MM.1S (cell line): ENCODE measurements at regions not wholly inside any gene's neighbourhood (a gene's known extent, or its start where the extent isn't known, plus 50 kb on each side); places are given as distances from the start of the nearest gene placed in this dataset.

ENCODE experiments used
- DNase-seq: peaks from one replicate; pipeline ENCODE4 v3.0.0-alpha.2; 2015
- H2AFZ ChIP-seq: fragments of 300-600 bp; sonication (generic); 2 replicates; pipeline ENCODE4 v1.6.0; 2016; ENCODE audit warnings: antibody characterized with exemption, low read length
- H3F3A ChIP-seq: fragments of 300-600 bp; sonication (generic); 2 replicates; pipeline ENCODE4 v1.6.1; 2016; ENCODE audit warnings: mild to moderate bottlenecking, antibody characterized with exemption, low read length, moderate library complexity, mixed read lengths; ENCODE audit not compliant: insufficient read depth
- H3K27ac ChIP-seq: fragments of 300-600 bp; sonication (generic); 2 replicates; pipeline ENCODE4 v1.5.1; 2016; ENCODE audit warnings: mild to moderate bottlenecking, low read length
- H3K27me3 ChIP-seq: fragments of 300-600 bp; sonication (generic); replicated peaks from 2 replicates; pipeline ENCODE4 v1.6.0; 2016; ENCODE audit warnings: low read length; ENCODE audit not compliant: insufficient read depth
- H3K36me3 ChIP-seq: fragments of 300-600 bp; sonication (generic); replicated peaks from 2 replicates; pipeline ENCODE4 v1.6.1; 2016; ENCODE audit warnings: mild to moderate bottlenecking, low read length, mixed read lengths; ENCODE audit not compliant: insufficient read depth
- H3K4me1 ChIP-seq: fragments of 300-600 bp; sonication (generic); 2 replicates; pipeline ENCODE4 v1.6.1; 2016; ENCODE audit warnings: low read length, mixed read lengths
- H3K4me2 ChIP-seq: fragments of 300-600 bp; sonication (generic); 2 replicates; pipeline ENCODE4 v1.6.0; 2016; ENCODE audit warnings: low read depth, low read length
- H3K4me3 ChIP-seq: fragments of 300-600 bp; sonication (generic); 2 replicates; pipeline ENCODE4 v1.5.1; 2016; ENCODE audit warnings: low read length, mixed read lengths
- H3K79me2 ChIP-seq: fragments of 300-600 bp; sonication (generic); 2 replicates; pipeline ENCODE4 v1.6.1; 2016; ENCODE audit warnings: mixed run types, low read length, mixed read lengths
- H3K9ac ChIP-seq: fragments of 300-600 bp; sonication (generic); 2 replicates; pipeline ENCODE4 v1.6.1; 2016; ENCODE audit warnings: low read length, mixed read lengths
- H3K9me2 ChIP-seq: fragments of 300-600 bp; sonication (generic); replicated peaks from 2 replicates; pipeline ENCODE4 v1.6.1; 2016; ENCODE audit warnings: mild to moderate bottlenecking, low read length, mixed read lengths; ENCODE audit not compliant: insufficient read depth
- H3K9me3 ChIP-seq: fragments of 300-600 bp; sonication (generic); replicated peaks from 2 replicates; pipeline ENCODE4 v1.6.1; 2016; ENCODE audit warnings: mild to moderate bottlenecking, low read length, mixed read lengths; ENCODE audit not compliant: insufficient read depth
- H4K20me1 ChIP-seq: fragments of 300-600 bp; sonication (generic); 2 replicates; pipeline ENCODE4 v1.6.1; 2016; ENCODE audit warnings: mild to moderate bottlenecking, low read length, moderate library complexity, mixed read lengths; ENCODE audit not compliant: insufficient read depth
- EZH2 ChIP-seq: fragments of 300-600 bp; sonication (generic); optimal IDR thresholded peaks from 2 replicates; pipeline ENCODE3; 2017; ENCODE audit warnings: low read depth, mild to moderate bottlenecking, antibody characterized with exemption, low read length, mixed read lengths
- EZH2phosphoT487 ChIP-seq: fragments of 300-600 bp; sonication (generic); IDR thresholded peaks from 2 replicates; pipeline ENCODE4 v1.6.1; 2018; ENCODE audit warnings: antibody characterized with exemption, low read length
- TF ChIP-seq, protein P1 (sequence below): fragments of 300-600 bp; sonication (generic); IDR thresholded peaks from 2 replicates; pipeline ENCODE4 v1.5.1; 2016; ENCODE audit warnings: antibody characterized with exemption, low read length, mixed read lengths

DNA sequence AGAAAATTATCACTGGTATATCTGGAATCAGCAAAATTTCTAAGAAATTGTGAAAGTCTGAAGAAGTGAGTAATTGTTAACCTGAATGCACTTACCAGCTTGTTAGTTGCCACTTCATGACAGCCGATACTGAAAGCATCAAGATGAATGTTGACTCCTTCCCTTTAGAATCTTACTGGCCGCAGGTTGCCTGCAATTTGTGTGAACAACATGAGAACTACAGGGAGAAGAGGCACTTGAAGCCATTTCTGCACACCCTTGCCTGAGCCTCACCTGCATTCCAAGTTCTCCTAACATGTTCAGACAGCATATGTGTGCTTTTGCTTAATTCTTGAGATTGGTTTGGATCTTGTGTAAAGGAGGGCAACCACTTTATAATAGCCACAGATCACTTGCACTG, 59.2 kb upstream of the SSX2IP start:
- Histone ChIP-seq H3F3A (no peaks in the 10 kb centered on the region), H3K4me3 (no peak overlapping the region), H3K4me1 (no peaks in the 10 kb centered on the region), H2AFZ (no peak overlapping the region), H4K20me1 (no peaks in the 10 kb centered on the region), H3K79me2 (no peaks in the 10 kb centered on the region), H3K27ac (no peak overlapping the region), H3K4me2 (no peak overlapping the region), H3K9me3 (no peaks in the 10 kb centered on the region), H3K27me3 (no peaks in the 10 kb centered on the region), H3K9me2 (no peaks in the 10 kb centered on the region), H3K36me3 (no peaks in the 10 kb centered on the region), H3K9ac (no peak overlapping the region)
- TF ChIP-seq EZH2phosphoT487, result no peak
- TF ChIP-seq, protein P1, sequence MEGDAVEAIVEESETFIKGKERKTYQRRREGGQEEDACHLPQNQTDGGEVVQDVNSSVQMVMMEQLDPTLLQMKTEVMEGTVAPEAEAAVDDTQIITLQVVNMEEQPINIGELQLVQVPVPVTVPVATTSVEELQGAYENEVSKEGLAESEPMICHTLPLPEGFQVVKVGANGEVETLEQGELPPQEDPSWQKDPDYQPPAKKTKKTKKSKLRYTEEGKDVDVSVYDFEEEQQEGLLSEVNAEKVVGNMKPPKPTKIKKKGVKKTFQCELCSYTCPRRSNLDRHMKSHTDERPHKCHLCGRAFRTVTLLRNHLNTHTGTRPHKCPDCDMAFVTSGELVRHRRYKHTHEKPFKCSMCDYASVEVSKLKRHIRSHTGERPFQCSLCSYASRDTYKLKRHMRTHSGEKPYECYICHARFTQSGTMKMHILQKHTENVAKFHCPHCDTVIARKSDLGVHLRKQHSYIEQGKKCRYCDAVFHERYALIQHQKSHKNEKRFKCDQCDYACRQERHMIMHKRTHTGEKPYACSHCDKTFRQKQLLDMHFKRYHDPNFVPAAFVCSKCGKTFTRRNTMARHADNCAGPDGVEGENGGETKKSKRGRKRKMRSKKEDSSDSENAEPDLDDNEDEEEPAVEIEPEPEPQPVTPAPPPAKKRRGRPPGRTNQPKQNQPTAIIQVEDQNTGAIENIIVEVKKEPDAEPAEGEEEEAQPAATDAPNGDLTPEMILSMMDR, result no peak
- TF ChIP-seq EZH2, result no peak
- no peak for DNase-seq

DNA sequence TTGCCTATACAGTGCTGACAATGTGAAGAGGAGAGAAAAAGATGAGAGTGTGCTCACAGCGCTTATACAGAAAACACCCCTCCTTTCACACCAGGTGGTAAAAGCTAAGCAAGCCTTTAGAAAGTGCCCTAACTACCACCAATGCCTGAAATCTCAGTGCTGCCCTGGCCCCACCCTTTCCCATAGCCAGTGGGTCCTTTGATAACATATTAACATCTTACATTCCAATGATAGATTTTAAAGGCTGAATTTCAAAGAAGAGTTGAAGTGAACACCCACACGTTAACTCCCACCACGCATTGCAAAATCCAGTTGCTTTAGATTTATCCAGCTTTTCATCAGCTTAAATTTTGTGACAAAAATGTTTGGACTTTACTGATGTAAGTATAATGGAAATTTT, 58.1 kb upstream of the SSX2IP start:
- Histone ChIP-seq H3K27me3 (no peaks in the 10 kb centered on the region), H3K4me2 (no peak overlapping the region), H3K79me2 (no peaks in the 10 kb centered on the region), H3K9me2 (no peaks in the 10 kb centered on the region), H3K9me3 (no peaks in the 10 kb centered on the region), H4K20me1 (no peaks in the 10 kb centered on the region), H2AFZ (no peak overlapping the region), H3K9ac (no peak overlapping the region), H3K36me3 (no peaks in the 10 kb centered on the region), H3K4me3 (no peak overlapping the region), H3F3A (no peaks in the 10 kb centered on the region), H3K27ac (no peak overlapping the region), H3K4me1 (no peaks in the 10 kb centered on the region)
- TF ChIP-seq EZH2 (no peak), EZH2phosphoT487 (no peak)
- TF ChIP-seq, protein P1, result no peak
- DNase-seq, result no peak

DNA sequence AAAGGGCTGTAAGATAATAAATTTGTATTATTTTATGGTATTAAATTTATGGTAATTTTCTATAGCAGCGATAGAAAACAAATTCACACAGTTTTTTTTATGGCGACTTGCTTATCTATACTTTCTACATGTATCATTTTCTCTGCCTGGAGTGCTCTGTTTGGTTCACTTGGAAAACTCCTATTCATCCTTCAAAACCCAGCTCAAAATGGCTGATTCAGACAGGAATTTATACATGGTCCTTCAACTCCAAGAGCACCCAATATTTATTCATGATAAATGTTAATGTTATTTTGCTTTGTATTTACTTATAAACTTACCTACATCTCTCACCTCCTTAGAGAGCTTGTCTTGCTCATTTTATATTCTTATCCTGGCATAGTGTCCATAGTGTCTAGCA, 55.6 kb upstream of the SSX2IP start:
- no peaks in the 10 kb centered on the region for H3K9me2 ChIP-seq
- H3K27me3 ChIP-seq, result no peaks in the 10 kb centered on the region
- no peak overlapping the region for H3K4me3 ChIP-seq
- H3K4me2 ChIP-seq, result no peak overlapping the region
- no peaks in the 10 kb centered on the region for H3F3A ChIP-seq
- no peak overlapping the region for H3K9ac ChIP-seq
- TF ChIP-seq EZH2 (no peak), EZH2phosphoT487 (no peak)
- TF ChIP-seq, protein P1, result no peak
- no peak for DNase-seq
- no peaks in the 10 kb centered on the region for H3K4me1 ChIP-seq
- H2AFZ ChIP-seq, result no peak overlapping the region
- H3K27ac ChIP-seq, result no peak overlapping the region
- no peaks in the 10 kb centered on the region for H3K9me3 ChIP-seq
- no peaks in the 10 kb centered on the region for H3K79me2 ChIP-seq
- no peaks in the 10 kb centered on the region for H4K20me1 ChIP-seq
- no peaks in the 10 kb centered on the region for H3K36me3 ChIP-seq
